ENCODE measurements at regions not wholly inside any gene's neighbourhood (a gene's known extent, or its start where the extent isn't known, plus 50 kb on each side); places are given as distances from the start of the nearest gene placed in this dataset.

DNA sequence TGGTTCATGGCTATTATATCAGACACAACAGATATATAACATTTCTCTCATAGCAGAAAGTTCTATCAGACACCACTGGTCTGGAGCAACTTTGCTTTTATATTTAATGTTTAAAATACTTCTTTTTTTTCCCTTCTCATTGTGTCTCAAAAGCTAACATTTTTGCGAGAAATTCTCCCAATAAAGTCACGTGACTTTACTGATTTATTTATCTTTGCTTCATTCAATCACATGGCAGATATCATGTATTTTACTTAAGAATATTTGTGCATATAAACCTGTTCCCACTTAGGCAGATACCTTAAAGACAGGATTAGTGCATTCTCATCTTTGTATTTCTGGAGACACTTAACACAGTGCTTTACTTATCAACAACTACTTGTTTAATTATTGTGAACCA lies 1093.1 kb upstream of the LRRN3 start:
- no peak for DNase-seq (ENCODE audit: extremely low read depth in 1 of 11, low read depth in 9 of 11, low spot score in 4 of 11)

DNA sequence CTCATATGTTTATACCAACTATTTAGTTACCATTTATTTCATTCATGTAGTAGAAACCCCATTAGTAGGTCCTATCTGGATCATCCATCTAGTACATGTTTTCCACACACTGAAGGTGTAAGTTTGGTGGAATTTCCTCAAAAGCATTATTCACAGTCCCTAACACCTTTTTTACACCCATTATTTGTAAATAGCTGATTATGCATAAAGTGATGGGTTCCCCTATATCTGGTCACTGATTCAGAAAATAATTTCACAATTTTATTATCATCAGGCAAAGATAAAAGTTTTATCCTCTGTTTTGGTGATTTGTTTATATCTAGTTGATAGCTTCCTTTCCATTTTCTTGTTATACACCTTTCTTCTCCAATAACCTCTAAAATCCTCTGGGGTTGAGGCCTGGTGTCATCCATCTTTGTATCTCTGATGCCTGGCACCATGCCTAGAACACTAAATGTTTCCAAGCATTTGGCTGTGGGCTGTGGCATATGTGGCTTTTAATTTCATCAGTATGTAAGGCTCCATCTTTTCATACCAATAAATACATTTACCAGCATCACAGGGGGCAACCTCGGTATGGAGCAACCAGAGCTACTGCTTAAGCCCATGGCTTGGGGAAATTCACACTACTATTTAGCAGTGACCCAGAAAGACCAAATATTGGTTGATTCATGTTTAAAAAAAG lies 1089.5 kb upstream of the LRRN3 start:
- no peak for DNase-seq (ENCODE audit: extremely low read depth in 1 of 11, low read depth in 9 of 11, low spot score in 4 of 11)

DNA sequence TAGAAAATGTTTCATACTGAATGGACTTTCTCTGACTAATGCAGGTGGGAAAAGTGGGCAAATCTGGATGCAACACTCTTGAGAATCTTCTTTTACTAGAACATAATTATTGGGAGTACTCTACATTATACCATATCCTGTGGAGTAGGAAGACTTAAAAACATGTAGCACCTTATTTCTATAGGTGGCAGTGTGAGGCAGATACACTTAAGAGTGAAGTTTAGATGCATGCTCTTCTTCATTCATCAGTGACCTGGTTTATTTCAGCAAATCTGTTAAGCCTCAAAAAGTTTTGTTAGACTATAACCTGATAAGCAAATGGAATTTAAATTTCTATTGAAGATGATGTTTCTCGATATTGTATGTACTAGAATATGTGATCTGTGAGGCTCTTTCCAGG lies 1087.1 kb upstream of the LRRN3 start:
- DNase-seq (ENCODE audit: extremely low read depth in 1 of 11, low read depth in 9 of 11, low spot score in 4 of 11): no peak

DNA sequence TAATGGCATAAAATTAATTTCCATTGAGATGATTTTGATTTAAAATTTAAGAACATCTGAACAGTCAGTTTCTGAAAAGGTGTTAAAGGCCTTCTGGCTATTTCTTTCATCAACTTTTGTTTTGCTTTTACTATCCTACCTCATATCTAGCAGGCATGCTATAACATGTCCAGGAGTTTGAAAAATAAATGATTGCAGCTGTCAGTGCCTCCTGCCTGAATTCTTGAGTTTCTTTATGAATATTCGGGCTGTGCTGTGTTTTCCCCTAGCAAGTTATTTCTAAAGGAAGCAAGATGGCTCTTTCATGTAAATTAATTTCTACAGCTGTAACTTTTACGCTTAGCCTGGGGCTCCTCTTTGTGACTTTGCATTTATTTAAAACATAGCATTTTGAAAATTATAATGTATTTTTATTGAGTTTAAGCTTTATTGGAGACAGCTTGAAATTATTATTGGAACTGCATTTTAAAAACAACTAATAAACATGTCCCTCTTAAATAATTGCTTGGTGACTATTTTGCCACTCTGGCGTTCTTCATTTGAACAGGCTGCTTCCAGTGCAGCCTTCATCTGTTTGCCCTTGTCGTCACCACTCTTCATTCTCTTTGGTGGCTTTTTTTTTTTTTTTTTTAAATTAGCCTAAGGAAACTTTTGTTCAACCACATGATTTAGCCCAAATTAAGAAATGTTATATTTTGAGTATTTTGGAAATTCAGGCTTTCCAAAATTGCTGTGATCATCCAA lies 1083.4 kb upstream of the LRRN3 start:
- DNase-seq (ENCODE audit: extremely low read depth in 1 of 11, low read depth in 9 of 11, low spot score in 4 of 11): no peak

DNA sequence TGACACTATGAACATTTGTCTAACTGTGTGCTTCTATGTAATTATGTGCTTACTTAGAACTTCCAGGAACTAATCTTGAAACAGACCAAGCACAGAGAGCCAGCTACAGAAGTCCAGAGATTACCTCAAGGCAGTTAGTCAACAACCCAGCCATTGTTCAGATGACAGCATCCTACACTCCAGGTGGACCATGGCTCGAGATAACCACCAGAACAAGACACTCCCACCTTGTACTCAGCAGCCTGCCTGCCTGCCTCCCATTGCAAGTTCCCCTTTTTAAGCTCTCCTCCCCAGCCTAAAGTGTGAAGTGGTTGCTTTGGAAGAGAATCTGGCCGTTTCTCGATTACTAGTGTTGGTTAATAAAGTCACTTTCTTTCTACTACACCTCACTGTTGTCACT lies 1080.6 kb upstream of the LRRN3 start:
- DNase-seq (ENCODE audit: extremely low read depth in 1 of 11, low read depth in 9 of 11, low spot score in 4 of 11): no peak

DNA sequence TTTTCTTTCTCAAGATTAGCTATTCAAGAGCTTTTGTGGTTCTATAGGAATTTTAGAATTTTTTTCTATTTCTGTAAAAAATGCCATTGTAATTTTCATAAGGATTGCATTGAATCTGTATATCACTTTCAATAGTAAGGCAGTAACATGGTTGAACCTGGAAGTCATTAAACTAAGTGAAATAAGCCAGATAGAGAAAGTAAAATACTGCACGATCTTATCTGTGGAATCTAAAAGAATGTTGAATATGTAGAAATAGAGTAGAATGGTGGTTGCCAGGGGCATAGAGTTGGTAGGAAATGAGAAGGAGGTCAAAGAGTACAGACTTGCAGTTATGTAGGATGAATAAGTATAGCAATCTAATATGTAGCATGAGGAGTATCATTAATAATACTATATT lies 1073.5 kb upstream of the LRRN3 start:
- DNase-seq (ENCODE audit: extremely low read depth in 1 of 11, low read depth in 9 of 11, low spot score in 4 of 11): no peak

DNA sequence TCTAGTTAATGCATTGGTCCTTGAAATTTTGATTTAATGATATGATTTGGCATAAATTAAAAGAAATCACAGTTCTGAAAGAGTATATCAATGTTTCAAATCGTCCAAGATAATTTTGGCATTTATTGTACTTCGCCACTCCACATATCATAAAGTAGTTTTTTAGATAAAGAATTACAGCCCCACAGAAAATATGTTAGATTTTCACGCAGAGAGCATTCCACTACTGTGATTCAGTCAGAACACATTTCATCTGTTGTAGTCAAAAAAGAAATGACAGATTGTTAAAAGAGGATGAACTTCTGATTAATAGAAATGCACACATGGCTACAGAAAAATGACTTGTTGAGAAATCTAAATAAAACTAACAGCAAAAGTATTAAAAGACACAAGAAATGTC lies 1063.5 kb upstream of the LRRN3 start:
- no peak for DNase-seq (ENCODE audit: extremely low read depth in 1 of 11, low read depth in 9 of 11, low spot score in 4 of 11)

DNA sequence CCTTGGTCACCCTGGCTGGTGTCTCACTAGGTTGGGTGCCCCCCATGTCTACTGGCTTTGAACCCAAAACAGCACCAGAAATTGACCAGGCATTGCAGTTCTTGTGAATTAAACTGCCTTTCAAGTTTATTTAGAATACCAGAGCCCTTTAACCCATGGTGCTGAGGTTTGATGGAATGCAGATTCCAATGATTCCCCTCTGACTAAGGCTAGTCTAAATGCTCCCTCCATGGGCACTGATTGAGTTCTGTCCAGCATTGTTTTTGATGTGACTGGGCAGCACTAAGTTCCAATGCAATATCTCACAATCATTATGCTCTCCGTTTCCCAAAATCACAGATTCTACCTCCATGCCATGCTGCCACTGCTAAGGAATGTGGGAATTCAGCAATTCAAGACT lies 1047.4 kb upstream of the LRRN3 start:
- DNase-seq (ENCODE audit: extremely low read depth in 1 of 11, low read depth in 9 of 11, low spot score in 4 of 11): no peak

DNA sequence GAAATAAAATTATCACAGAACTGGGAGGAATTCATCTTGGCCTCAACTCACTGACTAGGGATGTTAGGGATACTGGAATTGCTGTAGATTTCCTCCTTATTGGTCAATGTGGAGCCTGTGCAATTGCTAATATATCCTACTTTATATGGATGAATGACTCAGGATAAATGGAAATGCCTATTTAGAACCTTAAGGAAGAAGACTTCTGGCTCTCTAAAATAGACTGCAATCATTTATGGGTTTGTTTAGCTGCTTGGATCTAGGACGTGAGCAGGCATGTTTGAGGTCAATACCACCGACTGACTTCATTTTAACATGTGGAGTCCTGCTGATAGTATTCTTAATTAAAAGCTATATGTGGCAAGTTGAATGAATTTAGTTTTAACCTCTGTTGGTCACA lies 1040.1 kb upstream of the LRRN3 start:
- DNase-seq (ENCODE audit: extremely low read depth in 1 of 11, low read depth in 9 of 11, low spot score in 4 of 11): no peak

DNA sequence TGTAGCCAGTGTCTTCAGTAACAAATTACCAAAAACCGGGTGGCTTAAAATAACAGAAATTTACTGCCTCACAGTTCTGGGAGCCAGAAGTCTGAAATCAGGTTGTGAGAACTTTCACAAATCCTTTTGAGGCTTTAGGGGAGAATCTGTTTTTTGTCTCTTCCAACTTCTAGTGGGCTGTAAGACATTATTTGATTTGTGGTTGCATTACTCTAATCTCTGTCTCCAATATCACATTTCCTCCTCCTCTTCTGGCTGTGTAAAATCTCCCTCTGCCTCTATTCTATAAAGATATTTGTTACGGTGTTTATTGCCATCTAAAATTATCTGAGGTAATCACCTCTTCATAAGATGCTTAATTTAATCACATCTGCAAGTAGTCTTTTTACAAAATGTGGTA lies 1039.6 kb upstream of the LRRN3 start:
- no peak for DNase-seq (ENCODE audit: extremely low read depth in 1 of 11, low read depth in 9 of 11, low spot score in 4 of 11)

DNA sequence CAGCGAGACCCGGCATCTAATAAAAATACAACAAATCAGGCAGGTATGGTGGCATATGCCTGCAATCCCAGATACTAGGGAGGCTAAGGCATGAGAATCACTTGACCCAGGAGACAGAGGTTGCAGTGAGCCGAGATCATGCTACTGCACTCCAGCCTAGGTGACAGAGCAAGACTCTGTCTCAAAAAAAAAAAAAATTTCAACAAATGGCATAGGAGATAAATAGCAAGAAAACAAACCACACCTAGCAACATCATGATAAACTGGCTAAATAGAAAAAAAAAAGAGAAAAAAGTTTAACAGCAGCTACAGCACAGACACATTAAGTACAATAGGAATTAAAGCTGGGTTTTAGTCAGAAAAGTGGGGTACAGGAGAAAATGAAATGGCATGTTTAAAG lies 1034.6 kb upstream of the LRRN3 start:
- no peak for DNase-seq (ENCODE audit: extremely low read depth in 1 of 11, low read depth in 9 of 11, low spot score in 4 of 11)

DNA sequence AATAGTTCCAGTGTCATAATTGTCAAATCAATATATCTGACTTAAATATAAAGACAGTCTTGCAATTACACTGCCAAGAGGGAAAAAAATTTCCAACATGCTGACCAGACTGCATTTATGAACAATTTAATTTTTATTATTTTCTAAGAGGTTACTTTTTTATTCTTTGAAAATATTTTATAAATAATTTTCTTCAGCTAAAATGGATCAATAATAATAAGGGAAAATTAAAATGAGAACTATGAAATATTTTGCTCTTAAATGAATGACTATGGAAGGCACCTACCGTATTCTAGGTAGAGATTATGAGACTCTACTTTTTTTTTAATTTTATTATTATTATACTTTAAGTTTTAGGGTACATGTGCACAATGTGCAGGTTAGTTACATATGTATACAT lies 1032.5 kb upstream of the LRRN3 start:
- DNase-seq (ENCODE audit: extremely low read depth in 1 of 11, low read depth in 9 of 11, low spot score in 4 of 11): no peak

DNA sequence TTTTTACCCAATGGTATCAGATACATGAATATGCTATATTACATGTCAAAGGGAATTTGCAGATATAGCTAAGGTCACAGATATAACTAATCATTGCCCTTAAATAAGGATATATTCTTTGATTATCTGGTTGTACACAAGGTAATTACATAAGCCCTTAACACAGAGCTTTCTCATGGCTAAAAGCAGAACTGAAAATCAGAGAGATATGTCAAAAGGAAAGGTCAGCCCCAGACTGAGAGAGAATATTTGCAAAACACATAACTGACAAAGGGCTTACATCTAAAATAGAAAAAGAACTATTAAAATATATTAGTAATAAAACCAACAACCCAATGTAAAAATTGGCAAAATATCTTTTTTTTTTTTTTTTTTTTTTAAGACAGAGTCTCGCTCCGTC lies 1029.5 kb upstream of the LRRN3 start:
- DNase-seq (ENCODE audit: extremely low read depth in 1 of 11, low read depth in 9 of 11, low spot score in 4 of 11): no peak

DNA sequence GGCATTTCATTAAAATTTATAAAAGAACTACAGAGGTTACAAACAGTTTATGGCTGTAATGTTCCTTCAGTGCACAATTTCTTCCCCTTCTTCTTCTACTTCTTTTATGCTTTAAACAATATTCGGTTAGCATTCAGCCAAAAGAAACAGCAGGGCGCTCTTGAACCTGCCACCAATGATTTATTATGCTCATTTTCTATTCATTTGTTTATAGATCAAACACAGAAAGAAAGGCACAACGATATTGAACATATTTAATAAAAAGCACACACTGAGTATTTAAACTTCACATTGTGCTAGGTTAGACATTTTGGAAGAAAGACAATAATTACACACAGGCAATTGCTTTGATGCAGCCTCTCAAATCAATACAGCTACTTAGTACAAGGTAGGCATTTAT lies 1025.8 kb upstream of the LRRN3 start:
- DNase-seq (ENCODE audit: extremely low read depth in 1 of 11, low read depth in 9 of 11, low spot score in 4 of 11): no peak

DNA sequence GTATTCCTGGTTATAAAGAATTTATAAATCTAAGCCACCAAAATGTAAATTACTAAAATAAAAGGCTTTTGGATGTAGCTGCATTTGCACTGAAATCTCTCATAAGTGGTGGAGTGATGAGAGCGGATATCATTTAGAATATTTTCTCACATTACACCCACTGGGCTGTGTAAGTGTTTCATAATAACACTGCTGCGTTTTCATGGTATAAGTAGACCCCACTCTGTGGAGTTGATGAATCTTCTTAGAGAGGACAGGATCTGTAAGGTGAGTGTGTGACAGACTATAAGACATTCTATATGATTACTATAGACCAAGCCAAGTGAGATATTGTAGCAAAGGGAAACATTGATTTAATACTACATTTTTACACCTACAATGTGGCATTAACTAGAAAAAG lies 1024.1 kb upstream of the LRRN3 start:
- DNase-seq (ENCODE audit: extremely low read depth in 1 of 11, low read depth in 9 of 11, low spot score in 4 of 11): no peak

DNA sequence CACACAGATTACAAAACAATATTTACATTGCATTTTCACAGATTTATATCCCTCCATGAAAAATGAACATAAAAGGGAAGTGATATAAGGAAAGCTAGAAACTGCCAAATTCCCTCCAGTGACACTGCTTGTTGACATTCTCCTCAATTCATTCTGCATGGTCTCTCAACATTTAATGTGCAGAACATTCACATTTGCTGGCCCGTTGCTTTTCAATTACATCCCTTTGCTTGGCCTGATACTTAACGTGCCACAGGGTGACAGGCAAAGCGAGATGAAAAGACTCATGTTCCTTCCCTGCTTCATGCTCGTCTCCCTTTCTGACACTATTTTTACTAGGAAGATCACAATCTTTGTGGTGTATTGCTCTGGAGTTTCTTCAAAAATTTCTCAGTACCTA lies 1019.7 kb upstream of the LRRN3 start:
- no peak for DNase-seq (ENCODE audit: extremely low read depth in 1 of 11, low read depth in 9 of 11, low spot score in 4 of 11)

DNA sequence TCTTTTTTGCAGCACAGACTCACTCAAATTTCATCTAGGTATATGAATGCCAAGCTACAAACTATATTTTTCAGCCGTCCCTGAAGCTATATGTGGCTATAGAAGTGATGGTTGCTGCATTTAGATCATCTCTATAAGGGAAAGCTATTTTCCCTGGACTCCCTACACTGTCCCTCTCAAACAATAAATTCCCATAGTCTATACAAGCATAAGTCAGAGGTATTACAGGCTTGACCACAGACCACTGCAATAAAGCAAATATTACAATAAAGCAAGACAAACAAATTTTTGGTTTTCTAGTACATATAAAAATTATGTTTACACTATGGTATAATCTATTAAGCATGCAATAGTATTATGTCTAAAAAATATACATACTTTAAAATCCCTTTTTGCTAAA lies 1015.5 kb upstream of the LRRN3 start:
- no peak for DNase-seq (ENCODE audit: extremely low read depth in 1 of 11, low read depth in 9 of 11, low spot score in 4 of 11)

DNA sequence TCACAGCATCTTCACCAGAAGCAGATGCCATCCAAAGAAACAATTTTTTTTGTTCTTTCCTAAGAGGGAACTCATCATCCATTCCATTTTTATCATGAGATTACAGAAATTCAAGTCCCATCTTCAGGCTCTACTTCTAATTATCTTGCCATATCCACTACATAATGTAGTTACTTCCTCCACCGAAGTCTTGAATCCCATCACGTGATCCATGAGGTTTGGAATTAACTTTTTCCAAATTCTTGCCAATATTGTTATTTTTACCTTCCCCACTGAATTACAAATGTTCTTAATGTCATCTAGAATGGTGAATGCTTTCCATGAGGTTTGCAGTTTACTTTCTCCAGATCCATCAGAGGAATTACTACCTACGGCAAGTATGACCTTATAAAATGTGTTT lies 1014.7 kb upstream of the LRRN3 start:
- no peak for DNase-seq (ENCODE audit: extremely low read depth in 1 of 11, low read depth in 9 of 11, low spot score in 4 of 11)

DNA sequence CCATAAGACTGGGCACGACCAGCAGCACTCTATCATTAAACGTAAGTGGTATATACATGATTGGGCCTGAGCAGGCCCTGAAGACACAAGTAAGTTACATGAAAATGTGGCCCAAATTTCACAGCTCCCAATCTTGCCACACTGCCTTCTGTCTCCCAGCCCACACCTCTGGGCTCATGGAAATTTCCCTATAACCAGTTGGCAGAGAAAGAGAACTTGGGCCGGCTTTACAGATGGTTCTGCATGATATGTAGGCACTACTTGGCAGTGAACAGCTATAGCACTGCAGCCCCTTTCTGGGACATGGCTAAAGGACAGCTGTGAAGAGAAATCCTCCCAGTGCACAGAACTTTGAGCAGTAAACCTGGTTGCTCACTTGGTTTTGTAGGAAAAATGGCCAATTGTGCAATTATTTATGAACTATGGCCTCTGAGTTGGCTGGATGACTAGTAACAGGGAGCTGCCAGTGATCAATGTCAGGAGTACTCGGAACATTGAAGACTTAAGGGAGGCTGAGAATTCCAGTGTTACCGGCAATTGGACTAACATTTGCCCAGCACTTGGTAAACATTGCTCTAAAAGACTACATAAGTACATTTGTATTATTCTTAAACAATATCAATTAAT lies 1006.6 kb upstream of the LRRN3 start:
- DNase-seq (ENCODE audit: extremely low read depth in 1 of 11, low read depth in 9 of 11, low spot score in 4 of 11): no peak

DNA sequence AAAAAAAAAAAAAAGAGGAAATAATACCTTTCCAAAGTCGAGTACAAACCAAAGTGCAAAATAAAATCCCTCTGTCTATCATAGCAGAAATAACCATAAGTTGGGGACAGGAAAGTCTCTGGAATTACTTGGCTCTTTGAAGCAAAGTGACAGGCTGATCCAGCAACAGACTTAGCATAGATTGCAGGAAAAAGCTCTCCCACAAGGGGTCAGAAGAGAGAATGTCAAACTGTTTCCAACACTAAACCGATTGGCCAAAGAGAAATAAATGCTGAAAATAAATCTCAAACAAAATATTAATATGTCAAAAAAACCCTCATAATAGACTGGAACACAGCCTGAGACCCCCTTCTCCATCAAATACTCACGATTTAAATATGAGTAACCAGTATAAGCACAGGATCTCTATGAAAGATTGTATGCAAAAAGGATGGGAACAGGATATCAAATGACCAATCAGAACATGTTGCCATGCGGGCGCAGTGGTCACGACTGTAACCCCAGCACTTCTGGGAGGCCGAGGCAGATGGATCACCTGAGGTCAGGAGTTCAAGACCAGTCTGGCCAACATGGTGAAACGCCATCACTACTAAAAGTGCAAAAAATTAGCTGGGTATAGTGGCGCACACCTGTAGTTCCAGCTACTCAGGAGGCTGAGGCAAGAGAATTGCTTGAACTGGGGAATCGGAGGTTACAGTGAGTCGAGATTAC lies 1000.7 kb upstream of the LRRN3 start:
- DNase-seq (ENCODE audit: extremely low read depth in 1 of 11, low read depth in 9 of 11, low spot score in 4 of 11): peak in 2 of 11 donors; percentile 7 to 16
